ENCODE measurements at regions not wholly inside any gene's neighbourhood (a gene's known extent, or its start where the extent isn't known, plus 50 kb on each side); places are given as distances from the start of the nearest gene placed in this dataset.

- Mint-ChIP-seq H3K27ac (no peak overlapping the region), H3K27me3 (ENCODE audit: low read depth) (no peaks in the 10 kb centered on the region), H3K36me3 (peaks cover 4% of the 10 kb centered on the region), H3K4me3 (no peak overlapping the region), H3K9me3 (peaks cover 7% of the 10 kb centered on the region), H3K4me1 (peaks cover 8% of the 10 kb centered on the region)
- CTCF ChIA-PET = interaction anchor here (0.6 kb wide), 1 partner anchor 176 kb away, joined by 3 read pairs; no protein-coding TSS in a partner anchor
- DNase-seq (ENCODE audit: low spot score) (no peak), ATAC-seq (no peak)
- TF ChIP-seq JUN (CRISPR knock-in tag; IDR thresholded peaks at IDR 0.05) = no peak
- TF ChIP-seq ZNF423 (CRISPR knock-in tag; IDR thresholded peaks at IDR 0.05) = no peak
- no peak for TF ChIP-seq MYBL2 (CRISPR knock-in tag; IDR thresholded peaks at IDR 0.05)
- TF ChIP-seq JAZF1 (CRISPR knock-in tag; IDR thresholded peaks at IDR 0.05) = no peak
- no peak for TF ChIP-seq ZNF121 (CRISPR knock-in tag; IDR thresholded peaks at IDR 0.05)
- TF ChIP-seq FOXJ3 (CRISPR knock-in tag; IDR thresholded peaks at IDR 0.05; ENCODE audit: borderline replicate concordance) = no peak
- TF ChIP-seq ZSCAN18 (CRISPR knock-in tag; IDR thresholded peaks at IDR 0.05) = no peak
- no peak for TF ChIP-seq HMGXB4 (CRISPR knock-in tag; IDR thresholded peaks at IDR 0.05)
- no peak for TF ChIP-seq ETV6 (CRISPR knock-in tag; IDR thresholded peaks at IDR 0.05)
- POLR2A ChIA-PET = no interaction called here
Measured at GRCh38 chr1:222452031-222452430, 95.9 kb downstream of the HHIPL2 start.

GRCh38 chr1:222443566-222443965 lies 104.3 kb downstream of the HHIPL2 start:
- Mint-ChIP-seq H3K9me3 (0 out of 2 replicates have a peak, but pooled peaks cover 4% of the 10 kb centered on the region), H3K4me3 (no peak overlapping the region), H3K36me3 (no peaks in the 10 kb centered on the region), H3K27ac (no peak overlapping the region), H3K27me3 (ENCODE audit: low read depth) (no peaks in the 10 kb centered on the region), H3K4me1 (peaks cover 13% of the 10 kb centered on the region)
- TF ChIP-seq MXD4 (CRISPR knock-in tag; IDR thresholded peaks at IDR 0.05; ENCODE audit: borderline replicate concordance) (no peak), USF1 (CRISPR knock-in tag; IDR thresholded peaks at IDR 0.05) (no peak), FOXP4 (CRISPR knock-in tag; IDR thresholded peaks at IDR 0.05) (no peak), ZNF281 (CRISPR knock-in tag; IDR thresholded peaks at IDR 0.05) (no peak), TEAD1 (CRISPR knock-in tag; IDR thresholded peaks at IDR 0.05) (no peak), CTCF (IDR thresholded peaks at IDR 0.05) (no peak), EMX1 (CRISPR knock-in tag; IDR thresholded peaks at IDR 0.05) (no peak), TP53 (CRISPR knock-in tag; IDR thresholded peaks at IDR 0.05) (no peak), FOXP1 (CRISPR knock-in tag; IDR thresholded peaks at IDR 0.05; ENCODE audit: borderline replicate concordance) (no peak), ETV6 (CRISPR knock-in tag; IDR thresholded peaks at IDR 0.05) (no peak), ZNF671 (CRISPR knock-in tag; IDR thresholded peaks at IDR 0.05) (no peak), STAT6 (CRISPR knock-in tag; conservative IDR thresholded peaks at IDR 0.05; ENCODE audit: low read depth) (no peak)
- POLR2A ChIA-PET = no interaction called here
- DNase-seq (ENCODE audit: low spot score) = no peak
- CTCF ChIA-PET = interaction anchor here (2.2 kb wide), 1 partner anchor 12 kb away, joined by 10 read pairs; no protein-coding TSS in a partner anchor
- no peak for ATAC-seq

Data from WTC11 (cell line).